NT2/D1 (cell line): ENCODE measurements at regions not wholly inside any gene's neighbourhood (a gene's known extent, or its start where the extent isn't known, plus 50 kb on each side); places are given as distances from the start of the nearest gene placed in this dataset.

Experiments
- DNase-seq: peaks from one replicate; pipeline ENCODE4 v3.0.0-alpha.2; 2011; ENCODE audit warnings: low read depth, low spot score
- H3K27me3 ChIP-seq: 2 replicates; pipeline ENCODE4 v1.6.0; 2011; ENCODE audit warnings: mild to moderate bottlenecking; ENCODE audit not compliant: insufficient read length, insufficient read depth
- H3K36me3 ChIP-seq: 2 replicates; pipeline ENCODE4 v1.6.1; 2011; ENCODE audit warnings: mild to moderate bottlenecking, low read length, mixed read lengths; ENCODE audit not compliant: insufficient read depth, insufficient read length
- H3K4me1 ChIP-seq: 2 replicates; pipeline ENCODE4 v1.5.1; 2011; ENCODE audit not compliant: insufficient read depth, insufficient read length
- H3K4me3 ChIP-seq: 2 replicates; pipeline ENCODE4 v1.5.1; 2011; ENCODE audit warnings: low read depth; ENCODE audit not compliant: insufficient read length
- H3K9ac ChIP-seq: 2 replicates; pipeline ENCODE4 v1.6.0; 2011; ENCODE audit warnings: low read depth; ENCODE audit not compliant: insufficient read length
- H3K9me3 ChIP-seq: 2 replicates; pipeline ENCODE4 v1.5.1; 2011; ENCODE audit warnings: mild to moderate bottlenecking, low read length; ENCODE audit not compliant: insufficient read depth
- SUZ12 ChIP-seq: IDR thresholded peaks from 2 replicates; pipeline ENCODE4 v1.6.1; 2011; ENCODE audit not compliant: insufficient read length, insufficient read depth; ENCODE audit errors: extremely low read depth
- YY1 ChIP-seq: IDR thresholded peaks from 2 replicates; pipeline ENCODE4 v1.6.1; 2011; ENCODE audit not compliant: insufficient read length, insufficient read depth
- ZNF274 ChIP-seq: IDR thresholded peaks from 2 replicates; pipeline ENCODE4 v1.6.1; 2011; ENCODE audit warnings: mild to moderate bottlenecking, low read depth, low read length

DNA sequence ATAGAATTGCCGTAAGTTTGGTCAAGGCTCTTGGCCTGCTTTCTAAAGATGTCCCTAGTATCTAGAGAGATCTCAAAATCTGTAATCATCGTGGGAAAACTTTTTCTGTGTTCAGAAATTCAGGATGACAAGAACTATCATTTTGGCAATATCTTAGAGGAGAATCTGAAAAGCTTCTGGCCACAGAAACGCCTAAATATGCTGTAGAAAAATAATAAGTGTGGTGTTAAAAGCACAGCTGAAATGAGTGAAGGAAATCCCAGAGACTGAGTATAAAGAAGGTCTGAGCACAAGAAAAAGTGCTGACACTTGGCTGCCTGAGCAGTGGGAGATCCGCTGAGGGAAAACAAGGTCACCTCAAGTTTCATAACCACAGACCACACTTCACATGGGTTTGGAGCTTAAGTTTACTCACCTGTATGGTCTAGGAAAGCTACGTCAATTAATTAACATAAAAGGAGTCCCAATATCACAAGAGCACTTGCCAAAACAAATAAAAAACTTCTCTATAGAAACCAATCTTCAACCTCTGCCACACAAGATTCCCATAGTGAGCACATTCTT is 235.2 kb upstream of the IRF2BP2 start:
- no peaks in the 10 kb centered on the region for H3K27me3 ChIP-seq
- H3K9me3 ChIP-seq = peaks cover 9% of the 10 kb centered on the region
- TF ChIP-seq YY1 (no peak), SUZ12 (no peak), ZNF274 (no peak)
- DNase-seq = no peak
- no peaks in the 10 kb centered on the region for H3K36me3 ChIP-seq
- H3K4me1 ChIP-seq = no peaks in the 10 kb centered on the region
- H3K9ac ChIP-seq = no peak overlapping the region
- no peak overlapping the region for H3K4me3 ChIP-seq

- H3K4me3 ChIP-seq = no peak overlapping the region
- no peak for DNase-seq
- no peaks in the 10 kb centered on the region for H3K27me3 ChIP-seq
- no peaks in the 10 kb centered on the region for H3K4me1 ChIP-seq
- H3K36me3 ChIP-seq = no peaks in the 10 kb centered on the region
- no peak overlapping the region for H3K9ac ChIP-seq
- H3K9me3 ChIP-seq = peaks cover 16% of the 10 kb centered on the region
- TF ChIP-seq ZNF274 (no peak), SUZ12 (no peak), YY1 (no peak)
Measured at GRCh38 chr1:234844479-234845031, 234.6 kb upstream of the IRF2BP2 start.

GRCh38 chr1:234843946-234844345 is 234.0 kb upstream of the IRF2BP2 start:
- H3K4me1 ChIP-seq = no peaks in the 10 kb centered on the region
- no peak overlapping the region for H3K4me3 ChIP-seq
- no peak for TF ChIP-seq ZNF274
- no peak for TF ChIP-seq YY1
- H3K9me3 ChIP-seq = peaks cover 20% of the 10 kb centered on the region
- no peaks in the 10 kb centered on the region for H3K36me3 ChIP-seq
- no peak overlapping the region for H3K9ac ChIP-seq
- DNase-seq = no peak
- no peaks in the 10 kb centered on the region for H3K27me3 ChIP-seq

DNA sequence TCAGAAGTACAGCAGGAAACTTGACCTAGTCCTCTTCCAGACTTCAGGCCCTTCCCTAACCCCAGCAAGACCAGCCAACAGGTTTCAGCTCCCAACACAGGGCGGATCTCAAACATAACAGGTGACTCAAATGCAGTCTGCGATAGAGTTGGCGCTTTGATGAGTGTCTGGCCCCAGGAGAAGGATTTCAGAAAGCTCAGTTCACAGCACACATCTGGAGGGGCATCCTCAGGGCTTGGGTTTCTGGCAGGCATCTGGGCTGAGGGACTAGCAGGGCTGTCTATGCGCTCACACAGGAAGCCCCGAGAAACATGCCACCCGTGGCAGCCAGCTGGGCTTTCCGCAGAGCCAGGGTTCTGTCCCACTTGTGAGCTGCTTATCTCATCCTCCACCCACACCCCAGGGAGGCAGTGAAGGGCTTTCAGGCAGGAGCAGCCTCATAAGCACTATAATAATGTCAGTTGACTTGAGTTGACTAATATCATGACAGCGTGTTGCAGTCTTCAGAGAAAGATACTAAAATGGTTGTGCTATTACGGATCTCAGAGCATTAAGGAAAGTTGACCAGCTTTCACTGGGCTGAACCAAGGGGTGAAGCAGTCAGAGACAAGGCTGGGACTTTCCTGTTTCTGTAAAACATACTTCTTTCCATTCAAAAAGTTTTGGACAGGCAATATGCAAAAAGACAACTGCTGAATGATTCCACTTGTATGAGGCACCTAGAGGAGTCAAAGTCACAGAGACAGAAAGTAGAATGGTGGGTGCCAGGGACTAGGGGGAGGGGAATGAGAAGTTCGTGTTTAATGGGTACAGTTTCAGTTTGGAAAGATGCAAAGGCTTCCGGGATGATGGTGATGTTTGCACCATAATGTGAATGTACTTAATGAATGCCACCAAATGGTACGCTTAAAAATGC is 233.0 kb upstream of the IRF2BP2 start:
- no peaks in the 10 kb centered on the region for H3K27me3 ChIP-seq
- no peak for DNase-seq
- TF ChIP-seq YY1 = no peak
- no peak for TF ChIP-seq SUZ12
- TF ChIP-seq ZNF274 = no peak
- peaks cover 20% of the 10 kb centered on the region for H3K9me3 ChIP-seq
- H3K4me3 ChIP-seq = no peak overlapping the region
- H3K4me1 ChIP-seq = no peaks in the 10 kb centered on the region
- H3K9ac ChIP-seq = no peak overlapping the region
- no peaks in the 10 kb centered on the region for H3K36me3 ChIP-seq

GRCh38 chr1:234841710-234842231 is 231.8 kb upstream of the IRF2BP2 start:
- Histone ChIP-seq H3K36me3 (no peaks in the 10 kb centered on the region), H3K4me3 (no peak overlapping the region), H3K27me3 (no peaks in the 10 kb centered on the region), H3K4me1 (no peaks in the 10 kb centered on the region), H3K9ac (no peak overlapping the region), H3K9me3 (peaks cover 20% of the 10 kb centered on the region)
- no peak for DNase-seq
- TF ChIP-seq YY1 (no peak), ZNF274 (no peak), SUZ12 (no peak)

DNA sequence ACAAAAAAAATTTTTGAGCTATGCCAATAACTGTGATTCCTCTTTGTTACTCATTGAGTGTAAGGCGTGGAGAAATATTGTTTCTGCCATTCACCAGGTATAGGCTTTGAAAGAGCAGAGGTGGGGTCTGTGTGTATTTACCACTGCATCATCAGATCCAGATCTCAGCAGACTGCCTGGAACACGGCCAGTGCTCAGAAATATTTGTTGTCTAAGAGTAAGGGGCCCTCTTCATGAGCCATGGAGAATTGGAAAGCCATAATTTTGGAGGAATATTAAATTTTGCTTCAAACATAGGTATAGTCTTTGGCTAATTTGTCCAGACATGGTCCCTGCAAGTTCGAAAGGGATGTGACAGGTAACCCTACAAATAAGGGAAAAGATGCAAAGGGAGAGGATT is 231.3 kb upstream of the IRF2BP2 start:
- no peaks in the 10 kb centered on the region for H3K36me3 ChIP-seq
- TF ChIP-seq SUZ12 (no peak), ZNF274 (no peak), YY1 (no peak)
- H3K27me3 ChIP-seq = no peaks in the 10 kb centered on the region
- H3K4me3 ChIP-seq = no peak overlapping the region
- no peak for DNase-seq
- no peaks in the 10 kb centered on the region for H3K4me1 ChIP-seq
- no peak overlapping the region for H3K9ac ChIP-seq
- peaks cover 20% of the 10 kb centered on the region for H3K9me3 ChIP-seq

DNA sequence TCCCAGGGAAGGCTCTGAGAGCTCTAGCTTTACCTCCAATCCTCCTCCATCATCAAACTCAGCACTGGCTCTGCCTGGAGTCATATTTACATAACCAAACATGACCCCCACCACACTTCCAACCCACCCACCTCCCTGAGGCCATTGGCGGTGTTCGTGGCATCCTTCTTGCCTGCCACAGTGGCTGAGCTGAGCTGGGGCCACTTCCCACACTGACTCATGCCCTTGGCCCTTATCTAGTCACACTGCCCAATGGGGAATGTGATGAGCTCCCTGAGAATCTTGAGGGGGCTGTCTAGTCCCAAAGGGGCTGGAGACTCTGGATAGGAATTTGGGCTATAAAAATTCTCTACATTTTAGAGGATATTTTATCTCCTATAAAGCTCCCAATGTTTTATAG is 230.9 kb upstream of the IRF2BP2 start:
- H3K9me3 ChIP-seq = peaks cover 20% of the 10 kb centered on the region
- H3K4me1 ChIP-seq = no peaks in the 10 kb centered on the region
- TF ChIP-seq ZNF274 (no peak), SUZ12 (no peak), YY1 (no peak)
- H3K9ac ChIP-seq = no peak overlapping the region
- no peaks in the 10 kb centered on the region for H3K27me3 ChIP-seq
- no peak overlapping the region for H3K4me3 ChIP-seq
- no peak for DNase-seq
- H3K36me3 ChIP-seq = no peaks in the 10 kb centered on the region
